Smooth muscle cell (in vitro differentiated cells): ENCODE measurements at regions not wholly inside any gene's neighbourhood (a gene's known extent, or its start where the extent isn't known, plus 50 kb on each side); places are given as distances from the start of the nearest gene placed in this dataset.

ENCODE experiments used
- DNase-seq: peaks from one replicate; lab custom pipeline; 2025; ENCODE audit not compliant: unreplicated experiment; lab: John Stamatoyannopoulos, UW
- H2AFZ ChIP-seq: fragments of 200-600 bp; sonication (generic); 2 replicates; pipeline ENCODE4 v1.6.0; 2016; ENCODE audit warnings: antibody characterized with exemption, low read depth, mild to moderate bottlenecking
- H3F3A ChIP-seq: fragments of 200-600 bp; sonication (generic); 2 replicates; pipeline ENCODE4 v1.6.0; 2017; ENCODE audit warnings: antibody characterized with exemption, low read depth
- H3K27ac ChIP-seq: fragments of 200-600 bp; sonication (generic); 2 replicates; pipeline ENCODE4 v1.5.1; 2016; ENCODE audit warnings: low read depth, mild to moderate bottlenecking
- H3K27me3 ChIP-seq: fragments of 200-600 bp; sonication (generic); 2 replicates; pipeline ENCODE4 v1.6.1; 2016; ENCODE audit warnings: low read depth, mild to moderate bottlenecking
- H3K36me3 ChIP-seq: fragments of 200-600 bp; sonication (generic); 2 replicates; pipeline ENCODE4 v1.5.1; 2016; ENCODE audit warnings: low read depth
- H3K4me1 ChIP-seq: fragments of 200-600 bp; sonication (generic); 2 replicates; pipeline ENCODE4 v1.5.1; 2016; ENCODE audit warnings: low read depth
- H3K4me2 ChIP-seq: fragments of 200-600 bp; sonication (generic); 2 replicates; pipeline ENCODE4 v1.6.0; 2016; ENCODE audit warnings: mild to moderate bottlenecking
- H3K4me3 ChIP-seq: fragments of 200-600 bp; sonication (generic); 2 replicates; pipeline ENCODE4 v1.5.1; 2016; ENCODE audit warnings: mild to moderate bottlenecking
- H3K79me2 ChIP-seq: fragments of 200-600 bp; sonication (generic); 2 replicates; pipeline ENCODE4 v1.6.0; 2016; ENCODE audit warnings: low read depth, mild to moderate bottlenecking
- H3K9ac ChIP-seq: fragments of 200-600 bp; sonication (generic); 2 replicates; pipeline ENCODE4 v1.6.0; 2016; ENCODE audit warnings: low read depth
- H3K9me3 ChIP-seq: fragments of 200-600 bp; sonication (generic); replicated peaks from 2 replicates; pipeline ENCODE4 v1.5.1; 2016; ENCODE audit warnings: low read depth
- H4K20me1 ChIP-seq: fragments of 200-600 bp; sonication (generic); 2 replicates; pipeline ENCODE4 v1.6.0; 2016; ENCODE audit warnings: low read depth
- CTCF ChIP-seq: fragments of 200-600 bp; sonication (generic); IDR thresholded peaks from 2 replicates; pipeline ENCODE4 v1.5.1; 2017; ENCODE audit warnings: borderline replicate concordance, mild to moderate bottlenecking, antibody characterized with exemption; ENCODE audit not compliant: insufficient read depth, poor library complexity, severe bottlenecking
- WGBS: methylation state at CpG from one replicate; pipeline ENCODE4 v1.1.7; 2016; ENCODE audit warnings: low lambda C conversion rate; 5-methylcytosine and 5-hydroxymethylcytosine counted together

GRCh38 chr11:112439614-112440013 lies 179.0 kb upstream of the PLET1 start:
- H3K4me3 ChIP-seq = no peak overlapping the region
- WGBS = 86% methylated on average over 2 of the region's 2 CpGs

GRCh38 chr11:112440518-112440917 lies 179.9 kb upstream of the PLET1 start:
- Histone ChIP-seq H3K27me3 (no peaks in the 10 kb centered on the region), H3K27ac (no peak overlapping the region), H4K20me1 (no peaks in the 10 kb centered on the region), H3K79me2 (no peaks in the 10 kb centered on the region), H3K9me3 (peaks cover 18% of the 10 kb centered on the region), H3K4me2 (no peak overlapping the region), H3K4me3 (no peak overlapping the region), H3F3A (no peaks in the 10 kb centered on the region), H2AFZ (no peak overlapping the region), H3K9ac (no peak overlapping the region), H3K36me3 (no peaks in the 10 kb centered on the region), H3K4me1 (no peaks in the 10 kb centered on the region)
- WGBS = 78% methylated on average over 1 of the region's 1 CpG
- TF ChIP-seq CTCF = no peak
- no peak for DNase-seq

More at GRCh38 chr11:112439614-112440013, 179.0 kb upstream of the PLET1 start:
- no peak overlapping the region for H3K27ac ChIP-seq
- H2AFZ ChIP-seq = no peak overlapping the region
- no peaks in the 10 kb centered on the region for H3K36me3 ChIP-seq
- H4K20me1 ChIP-seq = no peaks in the 10 kb centered on the region
- no peaks in the 10 kb centered on the region for H3K4me1 ChIP-seq
- peaks cover 12% of the 10 kb centered on the region for H3K9me3 ChIP-seq
- no peaks in the 10 kb centered on the region for H3F3A ChIP-seq
- no peak overlapping the region for H3K9ac ChIP-seq
- no peak overlapping the region for H3K4me2 ChIP-seq
- no peaks in the 10 kb centered on the region for H3K27me3 ChIP-seq
- no peak for DNase-seq
- no peak for TF ChIP-seq CTCF
- no peaks in the 10 kb centered on the region for H3K79me2 ChIP-seq

- no peak for DNase-seq
- Histone ChIP-seq H2AFZ (no peak overlapping the region), H3K4me1 (no peaks in the 10 kb centered on the region), H3K36me3 (no peaks in the 10 kb centered on the region), H4K20me1 (no peaks in the 10 kb centered on the region), H3K4me3 (no peak overlapping the region), H3K9me3 (peaks cover 6% of the 10 kb centered on the region), H3K4me2 (no peak overlapping the region), H3K79me2 (no peaks in the 10 kb centered on the region), H3K27me3 (no peaks in the 10 kb centered on the region), H3K9ac (no peak overlapping the region), H3K27ac (no peak overlapping the region), H3F3A (no peaks in the 10 kb centered on the region)
- 95% methylated on average over 4 of the region's 4 CpGs for WGBS
- TF ChIP-seq CTCF = no peak
Observed at GRCh38 chr11:112448168-112448567, 187.5 kb upstream of the PLET1 start.

- H3F3A ChIP-seq = no peaks in the 10 kb centered on the region
- H3K79me2 ChIP-seq = no peaks in the 10 kb centered on the region
- H3K4me2 ChIP-seq = no peak overlapping the region
- WGBS = 94% methylated on average over 1 of the region's 1 CpG
- H3K36me3 ChIP-seq = no peaks in the 10 kb centered on the region
- no peak overlapping the region for H3K27ac ChIP-seq
- H3K27me3 ChIP-seq = no peaks in the 10 kb centered on the region
- no peaks in the 10 kb centered on the region for H4K20me1 ChIP-seq
- DNase-seq = no peak
- H3K9me3 ChIP-seq = peaks cover 6% of the 10 kb centered on the region
- H3K4me3 ChIP-seq = no peak overlapping the region
- TF ChIP-seq CTCF = no peak
- no peak overlapping the region for H3K9ac ChIP-seq
- no peaks in the 10 kb centered on the region for H3K4me1 ChIP-seq
- no peak overlapping the region for H2AFZ ChIP-seq
Observed at GRCh38 chr11:112448806-112449205, 188.1 kb upstream of the PLET1 start.
